ENCODE measurements at regions not wholly inside any gene's neighbourhood (a gene's known extent, or its start where the extent isn't known, plus 50 kb on each side); places are given as distances from the start of the nearest gene placed in this dataset.

DNA sequence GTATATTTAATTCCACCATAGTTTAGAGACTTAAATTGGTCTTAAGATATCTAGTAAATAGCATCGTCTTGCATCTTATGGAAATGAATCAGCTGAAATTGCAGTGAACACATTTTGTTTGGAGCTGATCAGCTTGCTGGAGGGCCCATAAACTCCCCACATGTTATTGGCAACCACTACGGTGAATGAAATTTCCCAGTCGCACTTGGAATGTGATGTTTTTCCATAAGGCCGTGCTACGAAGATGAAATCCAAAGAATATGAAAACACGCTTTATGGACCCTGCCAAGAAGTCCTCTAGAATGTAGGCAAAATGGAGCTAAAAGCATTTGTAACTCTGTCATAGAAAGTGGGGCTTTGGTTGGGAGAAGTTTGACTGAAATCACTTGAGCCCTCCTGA lies 572.1 kb downstream of the ACTL7B start:
- Histone ChIP-seq H3K36me3 (ENCODE audit: control insufficient read depth in 3 of 3, insufficient read depth in 3 of 3, low read length in 3 of 3) (no peaks in the 10 kb centered on the region), H3K27me3 (ENCODE audit: control insufficient read depth in 3 of 3, insufficient read depth in 3 of 3, low read length in 3 of 3) (no peaks in the 10 kb centered on the region), H3K4me1 (ENCODE audit: control insufficient read depth in 3 of 3, insufficient read depth in 3 of 3, low read length in 3 of 3) (no peaks in the 10 kb centered on the region), H3K9me3 (ENCODE audit: control insufficient read depth in 3 of 3, low read length in 3 of 3) (no peaks in the 10 kb centered on the region), H3K4me3 (ENCODE audit: low read length in 3 of 3) (no peak overlapping the region), H3K9ac (ENCODE audit: low read depth in 1 of 3, low read length in 3 of 3) (no peak overlapping the region), H3K27ac (ENCODE audit: low read depth, low read length) (no peak overlapping the region)

DNA sequence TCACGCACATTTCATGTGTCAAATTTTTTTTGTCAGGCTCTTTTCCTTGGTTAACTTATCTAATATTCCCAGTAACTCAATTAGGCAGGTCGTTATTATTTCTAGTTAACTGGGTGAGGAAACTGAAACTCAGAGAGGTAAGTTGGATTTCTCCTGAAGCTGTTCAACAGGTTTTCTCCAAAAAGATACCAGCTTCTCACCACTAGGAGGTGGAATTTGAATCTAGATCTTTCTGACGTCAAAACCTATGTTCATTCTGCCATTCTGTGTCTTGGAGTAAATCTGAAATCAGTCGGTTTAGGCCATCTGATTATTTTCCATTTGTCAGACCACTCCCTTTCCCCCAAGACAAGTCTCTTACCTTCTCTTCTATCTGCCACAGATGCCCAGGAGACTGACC lies 572.9 kb downstream of the ACTL7B start:
- H3K4me3 ChIP-seq (ENCODE audit: low read length in 3 of 3), result no peak overlapping the region
- H3K4me1 ChIP-seq (ENCODE audit: control insufficient read depth in 3 of 3, insufficient read depth in 3 of 3, low read length in 3 of 3), result no peaks in the 10 kb centered on the region
- no peak overlapping the region for H3K27ac ChIP-seq (ENCODE audit: low read depth, low read length)
- no peaks in the 10 kb centered on the region for H3K36me3 ChIP-seq (ENCODE audit: control insufficient read depth in 3 of 3, insufficient read depth in 3 of 3, low read length in 3 of 3)
- no peaks in the 10 kb centered on the region for H3K9me3 ChIP-seq (ENCODE audit: control insufficient read depth in 3 of 3, low read length in 3 of 3)
- H3K27me3 ChIP-seq (ENCODE audit: control insufficient read depth in 3 of 3, insufficient read depth in 3 of 3, low read length in 3 of 3), result no peaks in the 10 kb centered on the region
- H3K9ac ChIP-seq (ENCODE audit: low read depth in 1 of 3, low read length in 3 of 3), result no peak overlapping the region

DNA sequence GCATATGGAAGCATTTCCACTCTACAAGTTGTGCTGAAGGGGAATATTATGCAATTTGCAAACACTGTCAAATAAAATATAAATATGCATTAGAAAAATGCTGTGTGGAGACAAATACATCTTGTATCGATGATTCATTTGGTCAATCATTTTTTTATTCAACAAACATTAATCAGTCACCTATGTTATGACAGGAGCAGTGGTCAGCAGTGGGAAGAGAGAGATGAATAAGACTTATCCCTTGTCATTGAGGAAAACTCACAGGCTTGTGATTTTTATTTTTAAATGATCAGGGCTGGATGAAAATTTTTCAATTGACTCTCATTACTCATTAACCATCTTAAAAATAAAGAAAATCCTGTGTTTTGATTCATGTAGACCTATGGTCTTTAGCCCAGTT lies 574.1 kb downstream of the ACTL7B start:
- H3K9ac ChIP-seq (ENCODE audit: low read depth in 1 of 3, low read length in 3 of 3), result no peak overlapping the region
- H3K4me1 ChIP-seq (ENCODE audit: control insufficient read depth in 3 of 3, insufficient read depth in 3 of 3, low read length in 3 of 3), result no peaks in the 10 kb centered on the region
- H3K27me3 ChIP-seq (ENCODE audit: control insufficient read depth in 3 of 3, insufficient read depth in 3 of 3, low read length in 3 of 3), result no peaks in the 10 kb centered on the region
- no peak overlapping the region for H3K27ac ChIP-seq (ENCODE audit: low read depth, low read length)
- no peaks in the 10 kb centered on the region for H3K9me3 ChIP-seq (ENCODE audit: control insufficient read depth in 3 of 3, low read length in 3 of 3)
- no peak overlapping the region for H3K4me3 ChIP-seq (ENCODE audit: low read length in 3 of 3)
- no peaks in the 10 kb centered on the region for H3K36me3 ChIP-seq (ENCODE audit: control insufficient read depth in 3 of 3, insufficient read depth in 3 of 3, low read length in 3 of 3)

DNA sequence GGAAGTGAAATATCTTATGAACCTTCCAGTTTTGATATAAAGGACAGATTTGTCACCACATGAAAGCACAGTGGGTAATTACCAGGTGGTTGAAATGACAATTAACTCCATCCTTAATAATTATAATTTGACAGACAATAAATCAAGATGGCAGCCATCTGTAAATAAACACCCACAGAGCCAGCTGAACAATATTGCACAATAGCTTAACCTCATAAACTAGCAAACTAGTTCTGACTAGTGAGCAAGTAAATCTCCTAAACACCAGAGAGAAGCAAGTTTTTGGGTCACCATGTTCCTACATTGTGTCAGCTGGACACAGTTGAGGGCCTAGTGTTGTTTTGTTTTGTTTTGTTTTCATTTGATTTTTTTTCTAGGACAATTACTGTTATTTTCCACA lies 577.4 kb downstream of the ACTL7B start:
- Histone ChIP-seq H3K4me1 (ENCODE audit: control insufficient read depth in 3 of 3, insufficient read depth in 3 of 3, low read length in 3 of 3) (no peaks in the 10 kb centered on the region), H3K36me3 (ENCODE audit: control insufficient read depth in 3 of 3, insufficient read depth in 3 of 3, low read length in 3 of 3) (no peaks in the 10 kb centered on the region), H3K27me3 (ENCODE audit: control insufficient read depth in 3 of 3, insufficient read depth in 3 of 3, low read length in 3 of 3) (no peaks in the 10 kb centered on the region), H3K9ac (ENCODE audit: low read depth in 1 of 3, low read length in 3 of 3) (no peak overlapping the region), H3K4me3 (ENCODE audit: low read length in 3 of 3) (no peak overlapping the region), H3K27ac (ENCODE audit: low read depth, low read length) (no peak overlapping the region), H3K9me3 (ENCODE audit: control insufficient read depth in 3 of 3, low read length in 3 of 3) (no peaks in the 10 kb centered on the region)

DNA sequence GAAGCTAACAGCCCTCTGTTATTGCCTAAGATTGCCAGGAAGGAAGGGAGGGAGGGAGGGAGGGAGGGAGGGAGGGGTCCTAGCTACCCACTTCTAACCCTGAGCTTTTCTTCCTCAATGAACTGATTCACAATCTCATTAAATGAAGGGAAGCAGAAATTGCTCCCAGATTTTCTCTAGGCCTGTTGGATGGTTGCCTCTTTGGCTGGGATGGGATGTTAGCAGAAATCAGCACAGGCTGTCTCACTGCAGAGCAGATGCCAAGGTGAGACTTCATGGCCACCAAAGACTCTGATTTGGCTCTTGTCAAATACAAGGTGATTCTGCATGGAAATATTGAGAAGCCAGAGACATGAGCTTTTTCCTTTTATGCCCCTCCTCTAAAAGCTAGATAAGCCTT lies 578.6 kb downstream of the ACTL7B start:
- Histone ChIP-seq H3K4me1 (ENCODE audit: control insufficient read depth in 3 of 3, insufficient read depth in 3 of 3, low read length in 3 of 3) (peaks cover 0 to 1% (median 0%) of the 10 kb centered on the region in 3 donors), H3K9ac (ENCODE audit: low read depth in 1 of 3, low read length in 3 of 3) (no peak overlapping the region), H3K4me3 (ENCODE audit: low read length in 3 of 3) (no peak overlapping the region), H3K27me3 (ENCODE audit: control insufficient read depth in 3 of 3, insufficient read depth in 3 of 3, low read length in 3 of 3) (no peaks in the 10 kb centered on the region), H3K9me3 (ENCODE audit: control insufficient read depth in 3 of 3, low read length in 3 of 3) (no peaks in the 10 kb centered on the region), H3K27ac (ENCODE audit: low read depth, low read length) (no peak overlapping the region), H3K36me3 (ENCODE audit: control insufficient read depth in 3 of 3, insufficient read depth in 3 of 3, low read length in 3 of 3) (no peaks in the 10 kb centered on the region)

DNA sequence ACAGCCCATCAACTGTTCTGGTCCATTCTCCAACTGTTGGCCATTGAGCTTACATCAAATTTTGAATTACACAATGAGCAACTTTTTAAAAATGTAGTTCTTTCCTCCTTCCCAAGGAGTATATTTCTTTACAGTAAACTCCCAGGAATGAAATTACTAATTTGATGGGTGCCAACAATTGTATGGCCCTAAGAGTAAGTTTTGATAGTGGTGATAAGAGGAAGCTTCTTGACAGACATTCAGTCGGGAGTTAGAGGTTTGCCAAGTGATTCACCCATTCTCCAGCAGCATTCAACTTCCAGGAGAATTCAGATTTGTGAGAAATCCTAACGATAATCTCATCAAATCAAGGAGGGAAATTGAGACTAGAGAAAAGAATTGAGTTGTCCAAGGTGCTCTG lies 579.9 kb downstream of the ACTL7B start:
- Histone ChIP-seq H3K9ac (ENCODE audit: low read depth in 1 of 3, low read length in 3 of 3) (no peak overlapping the region), H3K4me1 (ENCODE audit: control insufficient read depth in 3 of 3, insufficient read depth in 3 of 3, low read length in 3 of 3) (peaks cover 0 to 6% (median 2%) of the 10 kb centered on the region in 3 donors), H3K27me3 (ENCODE audit: control insufficient read depth in 3 of 3, insufficient read depth in 3 of 3, low read length in 3 of 3) (no peaks in the 10 kb centered on the region), H3K4me3 (ENCODE audit: low read length in 3 of 3) (no peak overlapping the region), H3K36me3 (ENCODE audit: control insufficient read depth in 3 of 3, insufficient read depth in 3 of 3, low read length in 3 of 3) (no peaks in the 10 kb centered on the region), H3K27ac (ENCODE audit: low read depth, low read length) (no peak overlapping the region), H3K9me3 (ENCODE audit: control insufficient read depth in 3 of 3, low read length in 3 of 3) (no peaks in the 10 kb centered on the region)

DNA sequence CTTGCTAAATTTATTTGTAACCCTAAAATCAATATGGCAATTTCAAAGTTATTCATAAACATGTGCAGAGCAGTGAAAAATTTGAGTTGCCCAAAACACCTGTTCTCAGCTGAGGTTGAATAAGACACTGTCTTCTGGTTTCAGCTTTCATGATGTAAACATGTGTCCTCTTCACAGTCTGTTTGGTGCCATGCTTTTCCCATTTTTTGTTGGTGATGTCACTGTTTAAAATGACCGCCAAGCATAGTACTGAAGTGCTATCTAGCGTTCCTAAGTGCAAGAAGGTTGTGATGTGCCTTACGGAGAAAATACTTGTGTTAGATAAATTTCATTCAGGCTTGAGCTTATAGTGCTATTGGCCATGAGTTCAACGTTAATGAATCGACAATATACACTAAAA lies 580.8 kb downstream of the ACTL7B start:
- Histone ChIP-seq H3K9me3 (ENCODE audit: control insufficient read depth in 3 of 3, low read length in 3 of 3) (no peaks in the 10 kb centered on the region), H3K9ac (ENCODE audit: low read depth in 1 of 3, low read length in 3 of 3) (no peak overlapping the region), H3K4me3 (ENCODE audit: low read length in 3 of 3) (no peak overlapping the region), H3K4me1 (ENCODE audit: control insufficient read depth in 3 of 3, insufficient read depth in 3 of 3, low read length in 3 of 3) (peaks cover 0 to 6% (median 2%) of the 10 kb centered on the region in 3 donors), H3K27me3 (ENCODE audit: control insufficient read depth in 3 of 3, insufficient read depth in 3 of 3, low read length in 3 of 3) (no peaks in the 10 kb centered on the region), H3K36me3 (ENCODE audit: control insufficient read depth in 3 of 3, insufficient read depth in 3 of 3, low read length in 3 of 3) (no peaks in the 10 kb centered on the region), H3K27ac (ENCODE audit: low read depth, low read length) (no peak overlapping the region)

DNA sequence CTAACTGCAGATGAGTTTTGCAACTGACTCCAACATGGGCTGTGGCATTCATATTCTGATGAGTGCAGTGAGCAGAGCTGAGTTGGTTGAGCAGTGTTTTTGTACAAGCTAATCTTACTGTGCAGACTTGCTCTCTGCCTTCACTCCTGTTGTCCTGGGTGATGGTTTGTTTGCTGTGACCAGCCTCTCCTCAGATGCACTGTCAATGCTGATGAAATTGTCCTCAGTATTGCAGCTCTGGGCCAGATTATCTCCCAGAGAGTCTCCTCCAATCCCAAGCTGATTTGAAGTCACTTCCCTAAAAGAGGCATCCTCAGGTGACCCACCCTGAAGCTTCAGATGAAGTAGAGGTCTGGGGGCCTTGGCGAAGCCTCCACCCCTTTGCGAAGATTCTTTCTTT lies 581.8 kb downstream of the ACTL7B start:
- H3K4me1 ChIP-seq (ENCODE audit: control insufficient read depth in 3 of 3, insufficient read depth in 3 of 3, low read length in 3 of 3), result peaks cover 0 to 6% (median 2%) of the 10 kb centered on the region in 3 donors
- H3K4me3 ChIP-seq (ENCODE audit: low read length in 3 of 3), result no peak overlapping the region
- H3K36me3 ChIP-seq (ENCODE audit: control insufficient read depth in 3 of 3, insufficient read depth in 3 of 3, low read length in 3 of 3), result no peaks in the 10 kb centered on the region
- no peak overlapping the region for H3K27ac ChIP-seq (ENCODE audit: low read depth, low read length)
- no peak overlapping the region for H3K9ac ChIP-seq (ENCODE audit: low read depth in 1 of 3, low read length in 3 of 3)
- no peaks in the 10 kb centered on the region for H3K9me3 ChIP-seq (ENCODE audit: control insufficient read depth in 3 of 3, low read length in 3 of 3)
- no peaks in the 10 kb centered on the region for H3K27me3 ChIP-seq (ENCODE audit: control insufficient read depth in 3 of 3, insufficient read depth in 3 of 3, low read length in 3 of 3)

DNA sequence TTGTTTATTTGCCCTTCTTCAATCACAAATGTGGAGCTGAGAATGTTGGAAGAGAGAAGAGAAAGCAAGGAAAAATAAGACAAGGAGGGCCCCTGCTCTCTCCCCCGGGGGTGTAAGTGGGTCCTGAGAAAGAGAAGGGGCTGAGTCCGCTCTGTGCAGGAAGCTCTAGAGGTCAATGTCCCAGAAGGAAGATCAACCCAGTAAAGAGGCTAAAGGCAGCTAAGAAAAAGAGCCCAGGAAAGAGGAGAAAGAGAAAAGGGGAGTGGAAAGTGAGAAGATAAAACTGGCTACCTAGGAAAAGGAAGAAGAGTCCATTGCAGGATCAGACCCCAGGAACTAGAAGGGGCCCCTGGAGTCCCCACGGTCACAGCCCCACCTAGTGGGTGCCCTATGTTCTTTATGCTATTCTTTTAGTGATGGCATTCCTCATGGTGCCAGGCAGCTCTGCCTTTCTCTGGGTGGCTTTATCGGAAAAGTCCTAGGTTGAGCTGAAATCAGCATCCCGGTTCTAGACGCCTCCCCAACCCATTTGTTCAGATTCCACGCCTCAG lies 583.4 kb downstream of the ACTL7B start:
- peak overlapping the region in 1 of 3 donors; percentile 9 for H3K9ac ChIP-seq (ENCODE audit: low read depth in 1 of 3, low read length in 3 of 3)
- H3K36me3 ChIP-seq (ENCODE audit: control insufficient read depth in 3 of 3, insufficient read depth in 3 of 3, low read length in 3 of 3), result no peaks in the 10 kb centered on the region
- peak overlapping the region in 1 of 3 donors; percentile 33 for H3K4me3 ChIP-seq (ENCODE audit: low read length in 3 of 3)

DNA sequence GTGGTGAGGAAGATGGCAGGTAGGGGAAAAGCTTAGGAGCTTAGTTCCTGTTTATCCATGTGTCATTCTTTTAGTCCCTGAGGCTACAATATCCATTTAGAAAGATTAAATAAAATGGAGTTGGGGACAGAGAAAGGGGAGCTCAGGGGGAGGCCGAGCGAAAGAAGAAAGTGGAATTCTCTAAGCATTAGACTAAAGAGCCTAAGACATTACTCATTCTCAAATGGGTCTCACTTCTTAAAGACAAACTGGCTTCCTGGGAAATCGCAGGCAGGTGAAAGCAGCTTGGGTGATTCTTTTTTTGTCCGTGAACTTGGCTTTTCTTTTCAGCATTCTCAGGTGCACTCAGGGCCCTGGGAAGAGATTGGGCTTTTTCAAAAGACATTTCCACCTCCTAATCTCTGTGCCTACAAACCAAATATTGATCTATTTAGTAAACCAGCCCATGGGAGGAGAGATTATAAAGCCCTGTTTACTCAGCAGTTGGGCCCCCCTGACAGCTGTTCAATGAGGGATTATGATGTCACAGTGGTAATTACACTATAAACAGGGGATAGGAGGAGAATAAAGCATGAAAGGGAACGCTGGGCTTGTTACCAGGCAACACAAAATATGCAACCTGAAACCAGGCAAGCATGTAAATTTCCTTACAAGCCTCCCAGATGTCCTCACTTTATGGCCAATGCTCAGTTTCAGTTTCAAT lies 584.0 kb downstream of the ACTL7B start:
- Histone ChIP-seq H3K4me3 (ENCODE audit: low read length in 3 of 3) (peak overlapping the region in 1 of 3 donors; percentile 33), H3K9ac (ENCODE audit: low read depth in 1 of 3, low read length in 3 of 3) (no peak overlapping the region), H3K36me3 (ENCODE audit: control insufficient read depth in 3 of 3, insufficient read depth in 3 of 3, low read length in 3 of 3) (no peaks in the 10 kb centered on the region), H3K4me1 (ENCODE audit: control insufficient read depth in 3 of 3, insufficient read depth in 3 of 3, low read length in 3 of 3) (peaks cover 0 to 6% (median 2%) of the 10 kb centered on the region in 3 donors), H3K27me3 (ENCODE audit: control insufficient read depth in 3 of 3, insufficient read depth in 3 of 3, low read length in 3 of 3) (no peaks in the 10 kb centered on the region), H3K9me3 (ENCODE audit: control insufficient read depth in 3 of 3, low read length in 3 of 3) (no peaks in the 10 kb centered on the region), H3K27ac (ENCODE audit: low read depth, low read length) (no peak overlapping the region)

More for the DNA sequence above, 583.4 kb downstream of the ACTL7B start:
- Histone ChIP-seq H3K4me1 (ENCODE audit: control insufficient read depth in 3 of 3, insufficient read depth in 3 of 3, low read length in 3 of 3) (peaks cover 0 to 6% (median 2%) of the 10 kb centered on the region in 3 donors), H3K27me3 (ENCODE audit: control insufficient read depth in 3 of 3, insufficient read depth in 3 of 3, low read length in 3 of 3) (no peaks in the 10 kb centered on the region), H3K27ac (ENCODE audit: low read depth, low read length) (no peak overlapping the region), H3K9me3 (ENCODE audit: control insufficient read depth in 3 of 3, low read length in 3 of 3) (no peaks in the 10 kb centered on the region)
